Stimulated activated CD4-positive, alpha-beta T cell treated with anti-CD3 and anti-CD28 coated beads, Interleukin-2, amount 100 ng/mL, for 4 hours (primary cell): ENCODE measurements at regions not wholly inside any gene's neighbourhood (a gene's known extent, or its start where the extent isn't known, plus 50 kb on each side); places are given as distances from the start of the nearest gene placed in this dataset.

Experiments
- DNase-seq: peaks from one replicate; pipeline ENCODE4 v3.0.0-alpha.2; 2020; ENCODE audit warnings: low read depth

- DNase-seq, result no peak
Observed at GRCh38 chr2:59322005-59322404, 1080.9 kb upstream of the FANCL start.

DNA sequence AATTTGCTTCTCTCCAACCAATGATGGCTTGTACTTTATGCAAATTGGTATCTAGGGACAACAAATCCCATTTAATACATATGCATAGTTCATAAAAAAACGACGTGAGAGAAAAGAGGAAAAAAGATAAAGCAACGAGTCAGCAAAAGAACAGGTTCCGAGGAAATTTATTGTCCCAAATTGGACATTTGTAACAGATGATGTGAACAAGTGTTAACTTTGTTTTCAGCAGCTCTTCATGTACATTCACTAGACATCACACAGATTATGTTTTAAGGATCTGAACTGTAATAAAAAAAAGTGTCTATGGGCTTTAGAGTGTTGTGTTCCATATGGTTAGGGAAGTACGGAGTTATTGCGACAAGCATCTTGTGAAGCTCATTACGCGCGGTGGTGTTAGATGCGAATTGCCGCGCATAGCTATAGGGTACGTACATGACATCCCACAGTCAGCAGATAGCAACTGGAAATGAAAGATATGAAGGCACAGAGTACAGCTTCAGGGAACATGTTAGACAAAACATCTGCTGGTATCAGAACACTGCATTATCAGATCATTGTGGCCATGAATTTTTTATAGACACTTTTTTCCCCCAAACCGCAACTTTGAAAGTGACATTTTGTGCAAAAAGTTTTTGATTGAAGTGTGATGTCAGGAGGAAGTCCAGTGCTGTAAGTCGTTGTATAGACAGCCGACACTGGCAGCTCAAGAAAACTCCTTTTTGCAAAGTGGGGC lies 1073.1 kb upstream of the FANCL start:
- no peak for DNase-seq

- no peak for DNase-seq
Observed at GRCh38 chr2:59312967-59313940, 1072.1 kb upstream of the FANCL start.

GRCh38 chr2:59312029-59312428 lies 1070.9 kb upstream of the FANCL start:
- no peak for DNase-seq

DNA sequence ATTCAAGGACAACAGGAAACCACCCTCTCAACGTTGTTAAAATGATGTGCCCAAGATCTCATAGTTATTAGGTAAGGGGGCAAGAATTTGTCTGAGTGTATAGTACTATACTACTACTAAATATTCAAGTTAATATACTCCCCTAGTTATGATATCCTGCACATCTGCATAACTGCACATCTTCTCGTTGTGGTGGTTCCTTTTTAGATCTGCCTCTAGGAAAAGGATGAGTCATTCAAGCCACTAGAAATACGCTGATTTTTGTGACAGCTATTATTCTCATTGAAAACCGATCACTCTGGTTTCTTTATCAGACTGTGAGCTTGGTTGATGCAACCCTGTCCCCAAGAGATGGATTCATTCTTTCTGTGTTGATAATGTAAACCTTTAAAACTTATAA lies 1067.0 kb upstream of the FANCL start:
- no peak for DNase-seq

- DNase-seq, result no peak
Observed at GRCh38 chr2:59307196-59307595, 1066.1 kb upstream of the FANCL start.

GRCh38 chr2:59303272-59303671 lies 1062.1 kb upstream of the FANCL start:
- DNase-seq, result no peak

- DNase-seq, result no peak
Observed at GRCh38 chr2:59302683-59303082, 1061.6 kb upstream of the FANCL start.

- DNase-seq, result peak; percentile 6
Observed at GRCh38 chr2:59301466-59302402, 1060.6 kb upstream of the FANCL start.

DNA sequence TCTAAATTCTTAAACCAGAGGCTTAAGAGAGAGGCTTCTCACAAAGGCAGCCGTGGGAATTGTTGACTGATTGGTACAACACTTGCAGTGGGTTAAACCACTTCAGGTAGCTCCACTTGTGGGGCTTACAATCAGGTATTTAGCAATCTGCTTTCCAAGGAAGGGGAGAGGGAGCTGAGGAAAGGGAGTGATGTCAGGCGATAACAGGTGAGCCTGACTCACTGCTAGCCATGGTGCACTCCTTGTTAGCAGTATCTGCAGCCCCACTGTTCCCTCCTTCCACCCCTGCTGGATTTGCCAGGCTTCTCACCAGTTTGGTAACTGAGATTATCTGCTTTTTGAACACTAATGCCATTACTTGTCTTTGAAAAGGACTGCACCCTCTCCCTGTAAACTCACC lies 1056.7 kb upstream of the FANCL start:
- DNase-seq, result no peak

DNA sequence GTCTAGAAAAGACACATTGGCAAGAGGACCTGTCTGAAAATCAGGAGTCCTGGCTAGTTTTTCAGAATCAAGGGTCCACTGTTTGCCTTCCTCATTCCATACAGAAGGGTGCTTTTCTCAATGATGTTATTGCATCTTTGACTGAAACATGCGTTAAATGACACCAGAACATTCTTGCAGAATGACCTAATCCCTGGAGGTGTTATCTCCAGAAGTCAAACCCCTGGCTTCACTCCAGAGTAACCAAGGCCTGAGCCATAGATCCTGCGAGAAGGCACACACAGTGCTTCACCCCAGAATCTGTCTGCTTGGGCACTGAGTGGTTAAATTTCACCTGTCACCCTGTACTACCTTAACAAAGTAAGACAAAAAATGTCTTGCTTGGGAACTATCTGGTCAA lies 1055.2 kb upstream of the FANCL start:
- no peak for DNase-seq

GRCh38 chr2:59295524-59296162 lies 1054.5 kb upstream of the FANCL start:
- DNase-seq, result no peak

- no peak for DNase-seq
Observed at GRCh38 chr2:59288771-59289170, 1047.6 kb upstream of the FANCL start.

GRCh38 chr2:59282374-59283057 lies 1041.4 kb upstream of the FANCL start:
- no peak for DNase-seq

DNA sequence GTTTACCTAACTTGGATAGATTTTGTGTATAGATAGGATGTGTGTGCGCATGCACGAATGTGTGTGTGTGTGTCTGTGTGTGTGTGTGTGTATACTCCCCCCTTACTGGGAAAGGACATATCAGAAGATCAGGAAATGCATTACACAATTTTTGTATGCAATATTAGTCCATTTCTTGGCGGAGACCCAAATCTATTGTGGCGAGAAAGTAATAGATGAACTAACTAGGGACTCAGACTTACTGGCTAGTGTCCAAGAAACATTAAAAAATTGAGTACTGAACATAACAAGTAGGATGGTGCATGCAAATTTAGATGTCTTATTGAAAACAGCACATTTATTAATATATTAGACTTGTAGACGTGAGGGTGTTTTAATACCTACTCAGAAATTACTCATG lies 1036.5 kb upstream of the FANCL start:
- DNase-seq, result no peak

- DNase-seq, result no peak
Observed at GRCh38 chr2:59276917-59277316, 1035.8 kb upstream of the FANCL start.

DNA sequence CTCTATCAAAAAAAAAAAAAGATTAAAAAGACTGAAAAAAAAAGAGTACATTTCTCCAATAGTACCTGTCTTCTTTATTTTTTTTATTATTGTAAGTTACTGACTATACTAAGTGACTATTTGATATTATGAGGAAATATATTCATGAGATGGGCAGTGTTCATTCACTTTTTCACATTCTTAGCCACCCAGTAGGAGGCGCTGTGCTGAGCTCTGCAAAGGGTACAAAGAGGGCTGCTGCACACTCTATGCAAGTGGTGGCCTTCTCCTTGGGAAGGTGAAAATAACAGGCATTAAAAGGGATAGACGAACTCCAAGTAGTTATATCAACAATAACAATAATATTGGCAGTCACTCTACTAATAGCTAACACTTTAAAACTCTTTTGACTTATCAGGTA lies 1034.9 kb upstream of the FANCL start:
- DNase-seq, result no peak

DNA sequence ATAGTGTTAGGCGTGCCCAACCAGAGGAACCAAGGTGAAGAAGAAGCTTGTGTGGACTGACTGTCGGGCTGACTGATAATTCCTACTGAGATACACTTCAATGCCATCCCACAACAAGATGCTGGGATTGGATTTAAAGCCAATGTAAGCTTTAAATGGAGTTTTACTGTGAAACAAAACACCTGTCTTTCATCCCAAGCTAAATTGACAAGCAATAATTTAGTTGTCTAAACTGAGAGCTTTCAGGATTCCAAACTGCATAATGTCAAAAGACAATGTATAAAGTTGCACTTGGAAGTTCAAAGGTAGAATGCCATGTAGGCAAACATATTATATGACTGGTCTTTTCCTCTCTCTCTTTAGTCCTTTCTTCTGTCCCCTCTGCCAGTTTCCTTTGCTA lies 1025.3 kb upstream of the FANCL start:
- DNase-seq, result no peak

- no peak for DNase-seq
Observed at GRCh38 chr2:59259913-59260312, 1018.8 kb upstream of the FANCL start.

DNA sequence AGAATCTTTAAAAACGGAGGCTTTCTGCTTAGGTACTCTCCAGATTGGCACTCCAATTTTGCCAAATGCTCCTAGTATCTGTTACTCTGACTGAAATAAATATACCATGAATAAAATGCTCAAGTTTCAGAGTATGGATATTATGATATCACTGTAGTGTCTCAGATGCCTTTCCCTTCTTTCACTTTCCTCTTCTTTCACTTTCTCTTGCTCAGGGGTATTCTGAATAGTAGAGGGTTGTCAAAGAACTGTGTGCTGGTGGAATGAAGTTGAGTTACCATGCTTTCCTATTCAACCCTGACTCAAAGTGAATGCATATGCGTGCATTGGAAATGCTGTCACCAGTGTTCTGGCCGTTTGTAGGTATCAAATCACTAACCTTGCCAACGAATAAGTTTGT lies 1015.2 kb upstream of the FANCL start:
- DNase-seq, result no peak

- no peak for DNase-seq
Observed at GRCh38 chr2:59254279-59254678, 1013.2 kb upstream of the FANCL start.
